Activated CD8-positive, alpha-beta T cell treated with anti-CD3 and anti-CD28 coated beads for 36 hours (primary cell): ENCODE measurements at regions not wholly inside any gene's neighbourhood (a gene's known extent, or its start where the extent isn't known, plus 50 kb on each side); places are given as distances from the start of the nearest gene placed in this dataset.
A peak's percentile ranks its signal among the peaks of the same experiment; 100 is the strongest.
"Not testable (repeated sequence)": the region's sequence is repeated elsewhere in the genome, so short reads cannot be mapped to it uniquely, and the experiment has no call there.

Experiments used
- ATAC-seq: fragments of 200-7000 bp; cut with Tn5 transposase; one replicate; pipeline ENCODE4 v1.10.0; 2021; ENCODE audit warnings: mild to moderate bottlenecking, moderate library complexity
- CTCF ChIA-PET: fragments of 350-600 bp; sonication (Branson Sonifier 250); formaldehyde crosslinking; loops from one replicate; lab custom pipeline; 2021; ENCODE audit warnings: antibody characterized with exemption; lab: Charles Lee
- POLR2A ChIA-PET: fragments of 350-600 bp; sonication (Branson Sonifier 250); formaldehyde crosslinking; loops from one replicate; lab custom pipeline; 2021; ENCODE audit warnings: antibody characterized with exemption; lab: Charles Lee
- DNase-seq: peaks from one replicate; pipeline ENCODE4 v3.0.0-alpha.2; 2020
- H3K27ac Mint-ChIP-seq: one replicate; pipeline ENCODE4 v1.8.0; 2021; ENCODE audit warnings: mild to moderate bottlenecking, mixed read lengths
- H3K27me3 Mint-ChIP-seq: one replicate; pipeline ENCODE4 v1.8.0; 2021; ENCODE audit warnings: mixed read lengths
- H3K36me3 Mint-ChIP-seq: one replicate; pipeline ENCODE4 v1.8.0; 2021; ENCODE audit warnings: low read depth, mixed read lengths
- H3K4me1 Mint-ChIP-seq: one replicate; pipeline ENCODE4 v1.8.0; 2021; ENCODE audit warnings: low read depth, mixed read lengths
- H3K4me3 Mint-ChIP-seq: one replicate; pipeline ENCODE4 v1.8.0; 2021; ENCODE audit warnings: mild to moderate bottlenecking, moderate library complexity, mixed read lengths
- H3K9me3 Mint-ChIP-seq: one replicate; pipeline ENCODE4 v1.8.0; 2021; ENCODE audit warnings: mixed read lengths
- CTCF ChIP-seq: fragments of 200-600 bp; IDR thresholded peaks from one replicate; pipeline ENCODE4 v1.8.0; 2022; ENCODE audit warnings: antibody characterized with exemption, mild to moderate bottlenecking
- intact Hi-C: fragments of 100-400 bp; cut with micrococcal nuclease; formaldehyde crosslinking; loops from one replicate; pipeline ENCODE4 v1.10.0; 2022

DNA sequence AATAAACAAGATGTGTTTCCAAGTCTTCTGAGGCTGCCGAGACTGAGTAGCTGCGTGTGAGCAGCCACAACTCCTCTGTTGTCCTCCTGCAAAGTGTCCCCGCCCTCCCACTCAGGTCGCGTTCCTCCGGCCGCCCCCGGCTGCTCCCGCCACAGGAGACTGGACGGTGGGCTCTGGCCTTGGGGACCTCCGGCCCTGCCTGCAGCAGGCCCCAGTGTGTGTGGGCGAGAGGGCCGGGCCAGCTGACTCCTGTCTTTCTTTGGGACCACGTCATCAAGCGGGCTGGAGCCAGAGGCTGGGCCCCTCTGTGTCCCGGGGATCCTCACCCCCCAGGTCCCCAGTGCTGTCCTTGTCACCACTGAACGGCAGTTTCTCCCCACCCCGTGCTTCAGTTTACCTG, 175.3 kb downstream of the NPIPB11 start:
- ATAC-seq (no peak), DNase-seq (no peak)
- Mint-ChIP-seq H3K4me1 (no peaks in the 10 kb centered on the region), H3K36me3 (no peaks in the 10 kb centered on the region), H3K27ac (no peak overlapping the region), H3K4me3 (no peak overlapping the region), H3K9me3 (no peaks in the 10 kb centered on the region), H3K27me3 (no peaks in the 10 kb centered on the region)
- ChIA-PET CTCF (no interaction called here), POLR2A (no interaction called here)
- intact Hi-C loops = no loop called here
- TF ChIP-seq CTCF = no peak

GRCh38 chr16:29230671-29231096, 175.8 kb downstream of the NPIPB11 start:
- Mint-ChIP-seq H3K4me1 (no peaks in the 10 kb centered on the region), H3K4me3 (no peak overlapping the region), H3K9me3 (no peaks in the 10 kb centered on the region), H3K27ac (no peak overlapping the region), H3K27me3 (no peaks in the 10 kb centered on the region), H3K36me3 (no peaks in the 10 kb centered on the region)
- CTCF ChIA-PET = no interaction called here
- POLR2A ChIA-PET = no interaction called here
- ATAC-seq (no peak), DNase-seq (no peak)
- intact Hi-C loops = no loop called here
- no peak for TF ChIP-seq CTCF

- POLR2A ChIA-PET, H3K4me1 Mint-ChIP-seq, intact Hi-C loops, DNase-seq, H3K27ac Mint-ChIP-seq, H3K9me3 Mint-ChIP-seq, ATAC-seq, H3K36me3 Mint-ChIP-seq, H3K4me3 Mint-ChIP-seq, CTCF ChIA-PET, H3K27me3 Mint-ChIP-seq: not testable (repeated sequence)
These were observed 176.4 kb downstream of the NPIPB11 start for GRCh38 chr16:29230006-29230668.

- POLR2A ChIA-PET, H3K4me3 Mint-ChIP-seq, DNase-seq, H3K36me3 Mint-ChIP-seq, H3K9me3 Mint-ChIP-seq, H3K27me3 Mint-ChIP-seq, CTCF ChIA-PET, H3K4me1 Mint-ChIP-seq, H3K27ac Mint-ChIP-seq, ATAC-seq, intact Hi-C loops: not testable (repeated sequence)
These were observed 176.9 kb downstream of the NPIPB11 start for GRCh38 chr16:29229616-29230005.

GRCh38 chr16:29228664-29229611, 177.6 kb downstream of the NPIPB11 start:
- DNase-seq, H3K27ac Mint-ChIP-seq, POLR2A ChIA-PET, ATAC-seq, H3K4me3 Mint-ChIP-seq, CTCF ChIA-PET, H3K9me3 Mint-ChIP-seq, H3K27me3 Mint-ChIP-seq, H3K4me1 Mint-ChIP-seq, intact Hi-C loops, H3K36me3 Mint-ChIP-seq: not testable (repeated sequence)

DNA sequence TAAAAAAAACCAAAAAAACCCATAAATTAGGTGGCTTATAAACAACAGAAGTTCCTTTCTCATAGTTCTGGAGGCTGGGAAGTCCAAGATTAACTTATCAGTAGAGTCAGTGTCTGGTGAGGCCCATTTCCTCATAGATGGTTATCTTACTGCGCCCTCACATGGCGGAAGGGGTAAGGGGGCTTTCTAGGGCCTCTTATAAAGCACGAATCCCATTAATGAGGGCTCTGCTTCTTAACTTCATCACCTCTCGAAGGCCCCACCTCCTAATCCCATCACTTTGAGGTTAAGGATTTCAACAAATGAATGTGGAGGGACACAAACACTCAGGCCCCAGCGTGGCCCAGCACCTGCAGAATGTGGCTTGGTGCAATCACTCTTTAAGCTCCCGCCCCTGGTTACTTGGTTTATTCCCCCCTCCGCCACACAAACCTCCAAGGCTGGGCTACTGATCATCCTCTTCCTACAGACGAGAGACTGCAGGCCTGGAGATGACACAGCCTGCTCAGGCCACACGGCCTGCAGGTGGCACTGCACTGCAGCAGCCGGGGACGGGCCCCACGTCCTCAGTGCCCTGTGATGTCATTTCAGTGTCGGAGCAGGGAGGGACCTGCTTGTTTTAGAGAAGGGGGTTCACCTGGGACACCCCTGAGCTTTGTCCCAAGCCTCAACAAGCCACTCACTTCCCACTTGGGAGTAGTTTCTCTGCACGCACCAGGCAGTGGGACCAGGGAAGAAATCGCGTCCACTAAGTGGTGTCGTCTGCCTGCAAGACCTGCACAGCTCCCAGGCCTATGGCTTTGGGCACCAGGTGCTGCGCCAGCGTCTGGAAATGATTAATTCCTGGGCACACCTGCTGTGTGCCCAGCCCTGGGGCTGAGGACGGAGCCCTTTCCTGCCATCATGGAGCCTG, 178.5 kb downstream of the NPIPB11 start:
- ATAC-seq = peak; percentile 98
- POLR2A ChIA-PET, H3K27me3 Mint-ChIP-seq, CTCF ChIA-PET, intact Hi-C loops, H3K9me3 Mint-ChIP-seq, H3K36me3 Mint-ChIP-seq, H3K4me3 Mint-ChIP-seq: not testable (repeated sequence)
- Mint-ChIP-seq H3K27ac (peak overlapping the region; percentile 15), H3K4me1 (peaks cover 10% of the 10 kb centered on the region)
- peak; percentile 75 for DNase-seq
- TF ChIP-seq CTCF = peak; percentile 56
